Lower leg skin (tissue), 4 donors: ENCODE measurements at regions not wholly inside any gene's neighbourhood (a gene's known extent, or its start where the extent isn't known, plus 50 kb on each side); places are given as distances from the start of the nearest gene placed in this dataset.
A peak's percentile ranks its signal among the peaks of the same experiment; 100 is the strongest.

Experiments used
- DNase-seq, 2 donors: peaks; one replicate each; pipeline ENCODE4 v3.0.0-alpha.2; 2019; ENCODE audit warnings: low spot score in 2 of 2
- H3K4me3 ChIP-seq: fragments of 200-600 bp; sonication (generic); 2 replicates; pipeline ENCODE4 v1.5.1; 2017; ENCODE audit warnings: mild to moderate bottlenecking, low read depth; ENCODE audit not compliant: poor library complexity, severe bottlenecking
- CTCF ChIP-seq, 3 donors: fragments of 450-650 bp; IDR thresholded peaks; one replicate each; pipeline ENCODE4 v1.5.1; 2016; ENCODE audit warnings: antibody characterized with exemption in 3 of 3, mild to moderate bottlenecking in 3 of 3, moderate library complexity in 2 of 3
- POLR2A ChIP-seq, 2 donors: fragments of 450-650 bp; IDR thresholded peaks; one replicate each; pipeline ENCODE4 v1.6.1; 2016 to 2017; ENCODE audit warnings: antibody characterized with exemption in 2 of 2, mild to moderate bottlenecking in 1 of 2, moderate library complexity in 1 of 2
- WGBS, 2 donors: methylation state at CpG; one replicate each; pipeline ENCODE4 v1.1.5; 2018; 5-methylcytosine and 5-hydroxymethylcytosine counted together
- intact Hi-C: fragments of 100-400 bp; cut with DNase I; formaldehyde crosslinking; loops from one replicate; pipeline ENCODE4 v1.15.0; 2023; ENCODE audit warnings: low total_unique reads

- no peak overlapping the region for H3K4me3 ChIP-seq
- DNase-seq = peak in 1 of 2 donors; percentile 32
- TF ChIP-seq CTCF (IDR thresholded peaks at IDR 0.05) (no peak), POLR2A (IDR thresholded peaks at IDR 0.05) (no peak)
- intact Hi-C loops = no loop called here
- 88 to 91% methylated on average over 10 of the region's 10 CpGs for WGBS, 2 donors
Observed at GRCh38 chr2:9100080-9100876, 96.8 kb upstream of the MBOAT2 start.

GRCh38 chr2:9099341-9099751, 95.9 kb upstream of the MBOAT2 start:
- peak in 1 of 2 donors; percentile 31 for DNase-seq
- WGBS, 2 donors = 74 to 77% methylated on average over 9 of the region's 9 CpGs
- intact Hi-C loops = no loop called here
- no peak overlapping the region for H3K4me3 ChIP-seq
- TF ChIP-seq POLR2A (IDR thresholded peaks at IDR 0.05) = no peak

GRCh38 chr2:9097892-9098291, 94.4 kb upstream of the MBOAT2 start:
- intact Hi-C loops = no loop called here
- TF ChIP-seq CTCF (IDR thresholded peaks at IDR 0.05) (no peak), POLR2A (IDR thresholded peaks at IDR 0.05) (no peak)
- WGBS, 2 donors = 84 to 90% methylated on average over 7 of the region's 7 CpGs
- H3K4me3 ChIP-seq = no peak overlapping the region
- no peak for DNase-seq

GRCh38 chr2:9097239-9097638, 93.8 kb upstream of the MBOAT2 start:
- intact Hi-C loops = no loop called here
- no peak overlapping the region for H3K4me3 ChIP-seq
- WGBS, 2 donors = 80 to 89% methylated on average over 8 of the region's 8 CpGs
- TF ChIP-seq POLR2A (IDR thresholded peaks at IDR 0.05) = no peak
- no peak for TF ChIP-seq CTCF (IDR thresholded peaks at IDR 0.05)
- DNase-seq = no peak

- 92 to 96% methylated on average over 13 of the region's 13 CpGs for WGBS, 2 donors
- TF ChIP-seq CTCF (IDR thresholded peaks at IDR 0.05) = no peak
- intact Hi-C loops = no loop called here
- DNase-seq = no peak
- no peak overlapping the region for H3K4me3 ChIP-seq
Observed at GRCh38 chr2:9096761-9097160, 93.3 kb upstream of the MBOAT2 start.

- intact Hi-C loops = no loop called here
- TF ChIP-seq POLR2A (IDR thresholded peaks at IDR 0.05) = no peak
- TF ChIP-seq CTCF (IDR thresholded peaks at IDR 0.05) = no peak
- 3 to 23% methylated on average over 15 to 21 of the region's 21 CpGs for WGBS, 2 donors
- H3K4me3 ChIP-seq = no peak overlapping the region
- no peak for DNase-seq
Observed at GRCh38 chr2:9095690-9096089, 92.2 kb upstream of the MBOAT2 start.
